HepG2 (cell line): ENCODE measurements at regions not wholly inside any gene's neighbourhood (a gene's known extent, or its start where the extent isn't known, plus 50 kb on each side); places are given as distances from the start of the nearest gene placed in this dataset.

Source experiments
- ATAC-seq: fragments of 200-7000 bp; cut with Tn5 transposase; 3 replicates; pipeline ENCODE4 v1.9.1; 2020; ENCODE audit warnings: mild to moderate bottlenecking, moderate library complexity
- BruUV-seq: library from RNA; stranded (reverse); fragments of 400-500 nt; replicated peaks from 2 replicates; lab custom pipeline; 2021; lab: Mats Ljungman, UMichigan
- CTCF ChIA-PET: fragments of 300-600 bp; formaldehyde crosslinking; extraction: SDS; loops from one replicate; lab custom pipeline; 2021; ENCODE audit warnings: low total read pairs, inconsistent platforms, low intra/inter-chr PET ratio; lab: Yijun Ruan, JAX
- POLR2A ChIA-PET: fragments of 350-600 bp; sonication (Branson Sonifier 250); formaldehyde crosslinking; loops from one replicate; lab custom pipeline; 2020; ENCODE audit warnings: antibody characterized with exemption, inconsistent platforms; lab: Yijun Ruan, JAX
- DNase-seq: peaks from one replicate; pipeline ENCODE4 v3.0.0-alpha.2; 2015; ENCODE audit warnings: low spot score
- FAIRE-seq: peaks from 3 replicates; lab custom pipeline; 2011; peaks lifted over from hg19 to GRCh38; lab: Jason Lieb, UNC
- H2AFZ ChIP-seq: one replicate; pipeline ENCODE4 v1.6.1; 2011; ENCODE audit warnings: low read length, inconsistent platforms
- H3K27ac ChIP-seq: fragments of 300-600 bp; 3 replicates; pipeline ENCODE4 v1.8.0; 2011; ENCODE audit warnings: mixed run types, mild to moderate bottlenecking, mixed read lengths, low read length, inconsistent platforms; ENCODE audit not compliant: insufficient read depth; ENCODE audit errors: extremely low read length
- H3K27me3 ChIP-seq, 2 experiments: fragments of 200-600 bp in 1 of 2; 2 replicates in 1 of 2; 3 replicates in 1 of 2; pipeline versions ENCODE4 v1.6.0 to v1.8.0; 2011; ENCODE audit warnings: low read length in 2 of 2, mild to moderate bottlenecking in 2 of 2, moderate library complexity in 2 of 2, inconsistent platforms in 1 of 2; ENCODE audit not compliant: insufficient read depth in 2 of 2, control insufficient read depth in 1 of 2
- H3K36me3 ChIP-seq, 2 experiments: fragments of 200-600 bp in 1 of 2; replicated peaks in 1 of 2; 2 replicates in 1 of 2; 3 replicates in 1 of 2; pipeline versions ENCODE4 v1.5.1 to v1.8.0; 2011; ENCODE audit warnings: low read length in 2 of 2, inconsistent platforms in 1 of 2; ENCODE audit not compliant: insufficient read depth in 2 of 2, control insufficient read depth in 1 of 2
- H3K4me1 ChIP-seq: 2 replicates; pipeline ENCODE4 v1.5.1; 2012; ENCODE audit warnings: low read length, inconsistent platforms; ENCODE audit not compliant: insufficient read depth
- H3K4me2 ChIP-seq: 2 replicates; pipeline ENCODE4 v1.6.0; 2011; ENCODE audit warnings: low read depth, low read length, inconsistent platforms
- H3K4me3 ChIP-seq, 3 experiments: fragments of 200-600 bp in 1 of 3; sonication (generic), shearing (Covaris generic) in 1 of 3; replicated peaks in 1 of 3; 2 replicates each; pipeline ENCODE4 v1.5.1; 2011 to 2016; ENCODE audit warnings: low read length in 3 of 3, inconsistent platforms in 2 of 3, low read depth in 2 of 3, mild to moderate bottlenecking in 2 of 3, control low read depth in 1 of 3, mixed read lengths in 1 of 3; ENCODE audit not compliant: insufficient read depth in 1 of 3
- H3K79me2 ChIP-seq: one replicate; pipeline ENCODE4 v1.6.1; 2011; ENCODE audit warnings: low read length, inconsistent platforms; ENCODE audit not compliant: insufficient read depth
- H3K9ac ChIP-seq: 2 replicates; pipeline ENCODE4 v1.6.0; 2011; ENCODE audit warnings: mild to moderate bottlenecking, low read depth, low read length, inconsistent platforms; ENCODE audit not compliant: insufficient read depth
- H3K9me3 ChIP-seq: 2 replicates; pipeline ENCODE4 v1.5.1; 2012; ENCODE audit warnings: mild to moderate bottlenecking, low read length
- H4K20me1 ChIP-seq: 2 replicates; pipeline ENCODE4 v1.6.0; 2011; ENCODE audit warnings: inconsistent platforms, mild to moderate bottlenecking, low read length, moderate library complexity; ENCODE audit not compliant: insufficient read depth
- DR1 ChIP-seq: sonication (generic); formaldehyde crosslinking; IDR thresholded peaks from 2 replicates; pipeline ENCODE4 v1.8.0; 2021; ENCODE audit warnings: mild to moderate bottlenecking, missing genetic modification reagents, inconsistent platforms
- DRAP1 ChIP-seq: IDR thresholded peaks from 2 replicates; pipeline ENCODE4 v1.6.1; 2016; ENCODE audit warnings: missing genetic modification reagents, missing compliant biosample characterization
- E2F2 ChIP-seq: sonication (generic); formaldehyde crosslinking; IDR thresholded peaks from 2 replicates; pipeline ENCODE4 v1.4.0; 2020; ENCODE audit warnings: missing genetic modification reagents, borderline replicate concordance
- GMEB1 ChIP-seq: sonication (generic); formaldehyde crosslinking; IDR thresholded peaks from 2 replicates; pipeline ENCODE4 v1.5.1; 2020; ENCODE audit warnings: missing genetic modification reagents, mild to moderate bottlenecking, borderline replicate concordance
- MTF2 ChIP-seq: sonication (generic); formaldehyde crosslinking; IDR thresholded peaks from 2 replicates; pipeline ENCODE4 v1.5.0; 2020; ENCODE audit warnings: missing genetic modification reagents, borderline replicate concordance
- RFX1 ChIP-seq: fragments of 450-650 bp; IDR thresholded peaks from 2 replicates; pipeline ENCODE4 v1.6.1; 2017
- SALL2 ChIP-seq: sonication (generic); formaldehyde crosslinking; IDR thresholded peaks from 2 replicates; pipeline ENCODE4 v1.8.1; 2023; ENCODE audit warnings: mild to moderate bottlenecking, missing genetic modification reagents, inconsistent platforms
- SNAI1 ChIP-seq: sonication (generic); formaldehyde crosslinking; IDR thresholded peaks from 2 replicates; pipeline ENCODE4 v1.5.0; 2020; ENCODE audit warnings: mild to moderate bottlenecking, missing genetic modification reagents, borderline replicate concordance
- SP1 ChIP-seq, 2 experiments: fragments of 450-650 bp in 1 of 2; sonication (generic) in 1 of 2; formaldehyde crosslinking in 1 of 2; IDR thresholded peaks; 2 replicates each; pipeline versions ENCODE4 v1.4.0 to v1.6.1; 2016 to 2020; ENCODE audit warnings: missing genetic modification reagents in 1 of 2
- ZNF10 ChIP-seq: sonication (generic); formaldehyde crosslinking; IDR thresholded peaks from 2 replicates; pipeline ENCODE4 v1.4.0; 2020; ENCODE audit warnings: mild to moderate bottlenecking, low read depth, missing genetic modification reagents, borderline replicate concordance
- ZNF207 ChIP-seq: fragments of 450-650 bp; IDR thresholded peaks from 2 replicates; pipeline ENCODE4 v1.6.1; 2016; ENCODE audit warnings: antibody characterized with exemption, borderline replicate concordance
- ZNF335 ChIP-seq: sonication (generic); formaldehyde crosslinking; IDR thresholded peaks from 2 replicates; pipeline ENCODE4 v1.4.0; 2020; ENCODE audit warnings: missing genetic modification reagents
- ZNF33B ChIP-seq: sonication (generic); formaldehyde crosslinking; IDR thresholded peaks from 2 replicates; pipeline ENCODE4 v1.5.1; 2020; ENCODE audit warnings: mild to moderate bottlenecking, missing genetic modification reagents
- ZNF598 ChIP-seq: sonication (generic); formaldehyde crosslinking; IDR thresholded peaks from 2 replicates; pipeline ENCODE4 v1.5.1; 2020; ENCODE audit warnings: mild to moderate bottlenecking, missing genetic modification reagents, borderline replicate concordance
- ZNF607 ChIP-seq: sonication (generic); formaldehyde crosslinking; IDR thresholded peaks from 2 replicates; pipeline ENCODE4 v1.5.1; 2020; ENCODE audit warnings: missing genetic modification reagents, mild to moderate bottlenecking, borderline replicate concordance
- WGBS: methylation state at CpG from one replicate; pipeline ENCODE4 v1.1.6; 2017; ENCODE audit warnings: low lambda C conversion rate; 5-methylcytosine and 5-hydroxymethylcytosine counted together
- in situ Hi-C: cut with HindIII; loops from 2 replicates; pipeline ENCODE4 v1.10.0; 2017; ENCODE audit warnings: low pct_unique_long_range_greater_than_20kb; ENCODE audit not compliant: extremely low pct_ligation_motif_present
- intact Hi-C: fragments of 100-400 bp; cut with micrococcal nuclease; formaldehyde crosslinking; loops from one replicate; pipeline ENCODE4 v1.10.0; 2022; ENCODE audit not compliant: unreplicated experiment

DNA sequence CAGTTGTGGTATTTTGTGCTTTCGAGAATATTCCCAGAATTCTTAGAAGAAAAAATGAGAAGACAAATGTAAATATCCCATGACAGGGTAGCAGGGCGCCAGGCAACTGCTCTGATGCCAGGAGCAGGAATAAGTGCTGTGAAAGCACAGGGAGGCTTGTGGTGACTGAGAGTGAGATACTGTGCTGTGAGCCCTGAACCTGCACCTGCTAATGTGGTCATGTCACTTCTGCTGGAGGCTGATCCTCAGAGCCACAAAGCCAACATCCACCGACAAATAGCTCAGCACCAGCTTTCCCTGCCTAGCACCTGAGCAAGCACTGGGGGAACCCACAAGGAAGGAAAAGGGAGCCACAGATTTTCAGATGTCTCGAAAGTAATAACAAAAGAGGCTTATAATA lies 368.6 kb upstream of the CDH4 start:
- BruUV-seq = no TSS peak
- no peak overlapping the region for H3K9ac ChIP-seq
- no peak overlapping the region for H2AFZ ChIP-seq
- 5% methylated on average over 4 of the region's 4 CpGs for WGBS
- ChIA-PET POLR2A (no interaction called here), CTCF (no interaction called here)
- H3K27ac ChIP-seq = no peak overlapping the region
- H3K4me3 ChIP-seq = no peak overlapping the region
- peaks cover 46% of the 10 kb centered on the region for H3K9me3 ChIP-seq
- H3K4me1 ChIP-seq = no peaks in the 10 kb centered on the region
- H3K79me2 ChIP-seq = no peaks in the 10 kb centered on the region
- H4K20me1 ChIP-seq = no peaks in the 10 kb centered on the region
- H3K36me3 ChIP-seq = no peaks in the 10 kb centered on the region
- intact Hi-C loops (no loop called here), in situ Hi-C loops (no loop called here)
- peaks cover 0 to 3% of the 10 kb centered on the region in 2 experiments; a peak in 1 of 5 replicates for H3K27me3 ChIP-seq
- H3K4me2 ChIP-seq = no peak overlapping the region
- ATAC-seq = no peak
- DNase-seq = no peak
- no peak for FAIRE-seq
- TF ChIP-seq DRAP1 (CRISPR knock-in tag) = no peak
- TF ChIP-seq ZNF10 (CRISPR knock-in tag) = no peak
- no peak for TF ChIP-seq ZNF335
- TF ChIP-seq RFX1 = no peak
- TF ChIP-seq MTF2 (CRISPR knock-in tag) = no peak
- no peak for TF ChIP-seq SNAI1 (CRISPR knock-in tag)
- TF ChIP-seq SALL2 (CRISPR knock-in tag) = no peak
- no peak for TF ChIP-seq GMEB1 (CRISPR knock-in tag)
- TF ChIP-seq ZNF598 (CRISPR knock-in tag) = no peak
- no peak for TF ChIP-seq ZNF207
- no peak for TF ChIP-seq DR1
- TF ChIP-seq ZNF607 (CRISPR knock-in tag) = no peak
- no peak for TF ChIP-seq SP1 (IDR thresholded peaks at IDR 0.05)
- no peak for TF ChIP-seq SP1 (CRISPR knock-in tag; IDR thresholded peaks at IDR 0.05)
- TF ChIP-seq ZNF33B (CRISPR knock-in tag) = no peak
- TF ChIP-seq E2F2 (CRISPR knock-in tag) = no peak
